Neural crest cell (in vitro differentiated cells): ENCODE measurements at regions not wholly inside any gene's neighbourhood (a gene's known extent, or its start where the extent isn't known, plus 50 kb on each side); places are given as distances from the start of the nearest gene placed in this dataset.

ENCODE experiments used
- DNase-seq: peaks from one replicate; pipeline ENCODE4 v3.0.0; 2021; ENCODE audit warnings: low read depth, mixed read lengths, low spot score
- H3K27ac Mint-ChIP-seq: one replicate; pipeline ENCODE4 v1.8.0; 2021; ENCODE audit warnings: mild to moderate bottlenecking, mixed read lengths; ENCODE audit not compliant: unreplicated experiment
- H3K27me3 Mint-ChIP-seq: 2 replicates; pipeline ENCODE4 v1.8.0; 2021; ENCODE audit warnings: low read depth, mild to moderate bottlenecking, mixed read lengths
- H3K36me3 Mint-ChIP-seq: 2 replicates; pipeline ENCODE4 v1.8.0; 2021; ENCODE audit warnings: low read depth, mild to moderate bottlenecking, mixed read lengths
- H3K4me1 Mint-ChIP-seq: 2 replicates; pipeline ENCODE4 v1.8.0; 2021; ENCODE audit warnings: mixed read lengths
- H3K4me3 Mint-ChIP-seq: one replicate; pipeline ENCODE4 v1.8.0; 2021; ENCODE audit warnings: mild to moderate bottlenecking, mixed read lengths
- H3K9me3 Mint-ChIP-seq: 2 replicates; pipeline ENCODE4 v1.8.0; 2021; ENCODE audit warnings: mixed read lengths
- CTCF ChIP-seq: fragments of 200-600 bp; sonication (generic); conservative IDR thresholded peaks from 2 replicates; pipeline ENCODE4 v1.5.0; 2021; ENCODE audit warnings: antibody characterized with exemption, mild to moderate bottlenecking

- TF ChIP-seq CTCF: no peak
- Mint-ChIP-seq H3K27me3 (no peaks in the 10 kb centered on the region), H3K9me3 (no peaks in the 10 kb centered on the region), H3K4me1 (peaks cover 4% of the 10 kb centered on the region), H3K4me3 (no peak overlapping the region), H3K27ac (no peak overlapping the region), H3K36me3 (no peaks in the 10 kb centered on the region)
- DNase-seq: no peak
Observed at GRCh38 chr18:72634500-72634899, 90.4 kb upstream of the CBLN2 start.

GRCh38 chr18:72630991-72631390 lies 86.8 kb upstream of the CBLN2 start:
- H3K36me3 Mint-ChIP-seq: no peaks in the 10 kb centered on the region
- no peaks in the 10 kb centered on the region for H3K9me3 Mint-ChIP-seq
- TF ChIP-seq CTCF: no peak
- no peak overlapping the region for H3K4me3 Mint-ChIP-seq
- no peak for DNase-seq
- H3K27ac Mint-ChIP-seq: no peak overlapping the region
- no peaks in the 10 kb centered on the region for H3K27me3 Mint-ChIP-seq
- peaks cover 4% of the 10 kb centered on the region for H3K4me1 Mint-ChIP-seq

GRCh38 chr18:72623444-72623843 lies 79.3 kb upstream of the CBLN2 start:
- DNase-seq: no peak
- Mint-ChIP-seq H3K4me1 (no peaks in the 10 kb centered on the region), H3K9me3 (no peaks in the 10 kb centered on the region), H3K36me3 (no peaks in the 10 kb centered on the region), H3K27ac (no peak overlapping the region), H3K27me3 (no peaks in the 10 kb centered on the region), H3K4me3 (no peak overlapping the region)
- TF ChIP-seq CTCF: no peak

- Mint-ChIP-seq H3K9me3 (peaks cover 7% of the 10 kb centered on the region), H3K27ac (no peak overlapping the region), H3K4me3 (no peak overlapping the region), H3K4me1 (peaks cover 8% of the 10 kb centered on the region), H3K27me3 (no peaks in the 10 kb centered on the region), H3K36me3 (no peaks in the 10 kb centered on the region)
- DNase-seq: no peak
- TF ChIP-seq CTCF: no peak
Observed at GRCh38 chr18:72613534-72613930, 69.4 kb upstream of the CBLN2 start.

GRCh38 chr18:72612894-72613533 lies 68.9 kb upstream of the CBLN2 start:
- H3K27me3 Mint-ChIP-seq: no peaks in the 10 kb centered on the region
- TF ChIP-seq CTCF: no peak
- no peaks in the 10 kb centered on the region for H3K36me3 Mint-ChIP-seq
- peaks cover 8% of the 10 kb centered on the region for H3K4me1 Mint-ChIP-seq
- H3K27ac Mint-ChIP-seq: no peak overlapping the region
- DNase-seq: no peak
- H3K4me3 Mint-ChIP-seq: no peak overlapping the region
- H3K9me3 Mint-ChIP-seq: peaks cover 7% of the 10 kb centered on the region
